Brain microvascular endothelial cell (primary cell): ENCODE measurements at regions not wholly inside any gene's neighbourhood (a gene's known extent, or its start where the extent isn't known, plus 50 kb on each side); places are given as distances from the start of the nearest gene placed in this dataset.

Source experiments
- DNase-seq: peaks from one replicate; pipeline ENCODE4 v3.0.0-alpha.2; 2020
- H3K27ac ChIP-seq: fragments of 250-450 bp; sonication (Bioruptor Pico); 2 replicates; pipeline ENCODE4 v1.5.1; 2020; ENCODE audit warnings: mild to moderate bottlenecking, moderate library complexity
- H3K27me3 ChIP-seq: fragments of 250-450 bp; sonication (Bioruptor Pico); replicated peaks from 2 replicates; pipeline ENCODE4 v1.5.1; 2020; ENCODE audit warnings: mild to moderate bottlenecking
- H3K36me3 ChIP-seq: fragments of 250-450 bp; sonication (Bioruptor Pico); replicated peaks from 2 replicates; pipeline ENCODE4 v1.5.1; 2020; ENCODE audit warnings: mild to moderate bottlenecking
- H3K4me3 ChIP-seq: 2 replicates; pipeline ENCODE4 v1.5.1; 2011; ENCODE audit warnings: low read depth, mild to moderate bottlenecking, control low read depth, low read length, moderate library complexity
- in situ Hi-C: cut with HindIII; loops from 2 replicates; pipeline ENCODE4 v1.10.0; 2017; ENCODE audit warnings: low sequenced_read_pairs, low pct_ligation_motif_present
- TF ChIP-seq, protein P1 (sequence below): IDR thresholded peaks from 2 replicates; pipeline ENCODE4 v1.5.1; 2011; ENCODE audit warnings: low read depth, mild to moderate bottlenecking, moderate library complexity, low read length, control low read depth, inconsistent platforms; ENCODE audit errors: missing control alignments

DNA sequence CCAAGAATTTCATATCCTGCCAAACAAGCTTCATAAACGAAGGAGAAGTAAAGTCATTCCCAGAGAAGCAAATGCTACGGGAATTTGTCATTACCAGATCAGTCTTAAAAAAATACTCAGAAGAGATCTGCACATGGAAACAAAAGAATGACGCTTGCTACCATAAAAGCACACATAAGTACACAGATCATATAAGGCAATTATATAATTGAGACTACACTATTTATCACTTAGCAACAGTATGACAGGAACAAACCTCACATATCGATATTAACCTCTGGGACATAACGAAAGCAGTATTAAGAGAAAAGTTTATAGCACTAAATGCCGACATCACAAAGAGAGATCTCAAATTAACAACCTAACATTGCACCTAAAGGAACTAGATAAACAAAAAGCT lies 67.6 kb upstream of the TMEM200A start:
- Histone ChIP-seq H3K36me3 (no peaks in the 10 kb centered on the region), H3K4me3 (no peak overlapping the region), H3K27me3 (no peaks in the 10 kb centered on the region), H3K27ac (no peak overlapping the region)
- TF ChIP-seq, protein P1, sequence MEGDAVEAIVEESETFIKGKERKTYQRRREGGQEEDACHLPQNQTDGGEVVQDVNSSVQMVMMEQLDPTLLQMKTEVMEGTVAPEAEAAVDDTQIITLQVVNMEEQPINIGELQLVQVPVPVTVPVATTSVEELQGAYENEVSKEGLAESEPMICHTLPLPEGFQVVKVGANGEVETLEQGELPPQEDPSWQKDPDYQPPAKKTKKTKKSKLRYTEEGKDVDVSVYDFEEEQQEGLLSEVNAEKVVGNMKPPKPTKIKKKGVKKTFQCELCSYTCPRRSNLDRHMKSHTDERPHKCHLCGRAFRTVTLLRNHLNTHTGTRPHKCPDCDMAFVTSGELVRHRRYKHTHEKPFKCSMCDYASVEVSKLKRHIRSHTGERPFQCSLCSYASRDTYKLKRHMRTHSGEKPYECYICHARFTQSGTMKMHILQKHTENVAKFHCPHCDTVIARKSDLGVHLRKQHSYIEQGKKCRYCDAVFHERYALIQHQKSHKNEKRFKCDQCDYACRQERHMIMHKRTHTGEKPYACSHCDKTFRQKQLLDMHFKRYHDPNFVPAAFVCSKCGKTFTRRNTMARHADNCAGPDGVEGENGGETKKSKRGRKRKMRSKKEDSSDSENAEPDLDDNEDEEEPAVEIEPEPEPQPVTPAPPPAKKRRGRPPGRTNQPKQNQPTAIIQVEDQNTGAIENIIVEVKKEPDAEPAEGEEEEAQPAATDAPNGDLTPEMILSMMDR: no peak
- in situ Hi-C loops: no loop called here
- DNase-seq: no peak

DNA sequence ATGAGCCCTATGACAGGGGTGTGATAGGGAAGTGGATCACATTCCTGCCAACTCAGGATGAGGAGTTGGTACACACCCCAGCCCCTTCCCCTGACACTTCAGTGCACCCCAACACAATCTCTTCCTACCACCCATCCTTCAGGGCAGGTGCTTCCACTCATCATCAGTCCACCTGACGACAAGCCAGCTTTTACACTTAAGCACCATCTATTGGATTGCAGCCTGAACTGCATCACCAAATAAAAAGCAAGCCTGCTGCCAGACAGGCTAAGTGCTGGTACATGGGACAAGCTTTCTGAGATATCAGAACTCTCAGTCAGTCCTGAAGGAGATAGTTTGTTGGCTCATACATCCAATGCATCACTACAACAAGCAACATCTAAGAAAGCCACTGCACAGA lies 69.0 kb upstream of the TMEM200A start:
- no peak overlapping the region for H3K27ac ChIP-seq
- TF ChIP-seq, protein P1: peak; percentile 24
- in situ Hi-C loops: no loop called here
- H3K36me3 ChIP-seq: no peaks in the 10 kb centered on the region
- DNase-seq: no peak
- H3K27me3 ChIP-seq: no peaks in the 10 kb centered on the region
- H3K4me3 ChIP-seq: no peak overlapping the region

- peak; percentile 79 for DNase-seq
- TF ChIP-seq, protein P1: peak; percentile 89
- no peaks in the 10 kb centered on the region for H3K27me3 ChIP-seq
- H3K4me3 ChIP-seq: no peak overlapping the region
- in situ Hi-C loops: no loop called here
- H3K27ac ChIP-seq: no peak overlapping the region
- H3K36me3 ChIP-seq: no peaks in the 10 kb centered on the region
These were observed 71.0 kb upstream of the SAMD3 start for GRCh38 chr6:130293800-130294199.

- no peak for DNase-seq
- Histone ChIP-seq H3K36me3 (no peaks in the 10 kb centered on the region), H3K27ac (no peak overlapping the region), H3K27me3 (no peaks in the 10 kb centered on the region), H3K4me3 (no peak overlapping the region)
- in situ Hi-C loops: no loop called here
- TF ChIP-seq, protein P1: no peak
These were observed 65.3 kb upstream of the SAMD3 start for GRCh38 chr6:130288065-130288464.

GRCh38 chr6:130282234-130282995 lies 59.7 kb upstream of the SAMD3 start:
- TF ChIP-seq, protein P1: peak; percentile 75
- H3K4me3 ChIP-seq: no peak overlapping the region
- no peaks in the 10 kb centered on the region for H3K36me3 ChIP-seq
- no peaks in the 10 kb centered on the region for H3K27me3 ChIP-seq
- in situ Hi-C loops: no loop called here
- DNase-seq: peak; percentile 35
- H3K27ac ChIP-seq: no peak overlapping the region

DNA sequence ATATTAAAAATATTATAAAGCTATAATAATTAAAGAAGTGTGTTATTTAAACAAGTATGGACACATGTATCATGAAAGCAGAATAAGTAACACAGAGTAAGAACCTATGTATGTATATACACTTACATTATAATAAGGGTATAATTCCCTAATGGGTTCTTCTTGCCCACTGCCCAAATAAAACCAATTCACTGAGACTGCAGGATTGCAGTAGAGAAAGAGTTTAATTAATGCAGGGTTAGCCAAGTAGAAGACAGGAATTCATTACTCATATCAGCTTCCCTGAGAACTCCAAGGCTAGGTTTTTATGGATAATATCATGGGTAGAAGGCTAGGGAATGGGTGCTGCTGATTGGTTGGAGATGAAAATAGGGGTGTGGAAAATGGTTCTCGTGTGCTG lies 53.8 kb upstream of the SAMD3 start:
- DNase-seq: no peak
- in situ Hi-C loops: no loop called here
- no peaks in the 10 kb centered on the region for H3K27me3 ChIP-seq
- H3K36me3 ChIP-seq: no peaks in the 10 kb centered on the region
- no peak overlapping the region for H3K27ac ChIP-seq
- TF ChIP-seq, protein P1: no peak
- no peak overlapping the region for H3K4me3 ChIP-seq
